ENCODE measurements at regions not wholly inside any gene's neighbourhood (a gene's known extent, or its start where the extent isn't known, plus 50 kb on each side); places are given as distances from the start of the nearest gene placed in this dataset.

DNA sequence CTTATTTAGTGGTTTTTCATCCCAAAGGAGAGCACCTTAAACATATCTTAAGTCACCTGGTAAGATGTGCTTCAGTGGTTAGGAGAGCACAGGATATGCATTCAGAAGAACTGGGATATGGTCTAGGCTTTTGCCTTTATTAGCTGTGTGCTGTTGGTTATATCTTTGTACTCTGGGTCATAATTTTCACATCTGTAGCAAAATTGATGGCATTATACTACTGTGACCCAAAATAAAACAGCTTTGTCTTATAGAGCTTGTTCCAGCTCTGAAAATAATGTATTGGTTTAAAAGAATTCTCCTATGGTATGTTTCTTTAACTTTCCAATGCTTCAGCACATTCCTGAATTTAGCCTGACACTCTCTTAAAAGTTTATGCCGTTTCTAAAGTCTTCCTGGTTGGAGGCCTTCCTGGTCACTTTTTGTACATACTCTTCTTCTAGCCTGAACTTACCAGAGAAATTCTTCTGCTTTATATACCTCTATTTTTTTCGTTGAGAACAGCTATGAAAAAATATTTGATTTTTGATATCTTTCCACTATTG lies 337.1 kb upstream of the MPDZ start:
- TF ChIP-seq PATZ1 (CRISPR knock-in tag; IDR thresholded peaks at IDR 0.05; ENCODE audit: borderline replicate concordance) (no peak), ARNTL (CRISPR knock-in tag; IDR thresholded peaks at IDR 0.05; ENCODE audit: borderline replicate concordance, low read depth) (no peak), ISL1 (CRISPR knock-in tag; IDR thresholded peaks at IDR 0.05) (no peak)
- TF ChIP-seq, protein P1, sequence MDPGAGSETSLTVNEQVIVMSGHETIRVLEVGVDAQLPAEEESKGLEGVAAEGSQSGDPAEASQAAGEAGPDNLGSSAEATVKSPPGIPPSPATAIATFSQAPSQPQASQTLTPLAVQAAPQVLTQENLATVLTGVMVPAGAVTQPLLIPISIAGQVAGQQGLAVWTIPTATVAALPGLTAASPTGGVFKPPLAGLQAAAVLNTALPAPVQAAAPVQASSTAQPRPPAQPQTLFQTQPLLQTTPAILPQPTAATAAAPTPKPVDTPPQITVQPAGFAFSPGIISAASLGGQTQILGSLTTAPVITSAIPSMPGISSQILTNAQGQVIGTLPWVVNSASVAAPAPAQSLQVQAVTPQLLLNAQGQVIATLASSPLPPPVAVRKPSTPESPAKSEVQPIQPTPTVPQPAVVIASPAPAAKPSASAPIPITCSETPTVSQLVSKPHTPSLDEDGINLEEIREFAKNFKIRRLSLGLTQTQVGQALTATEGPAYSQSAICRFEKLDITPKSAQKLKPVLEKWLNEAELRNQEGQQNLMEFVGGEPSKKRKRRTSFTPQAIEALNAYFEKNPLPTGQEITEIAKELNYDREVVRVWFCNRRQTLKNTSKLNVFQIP (CRISPR knock-in tag; IDR thresholded peaks at IDR 0.05; ENCODE audit: borderline replicate concordance, low read depth): no peak

Data from SK-N-SH treated with all-trans-retinoic acid at 6 μM for 48 hours (cell line).